ENCODE measurements at regions not wholly inside any gene's neighbourhood (a gene's known extent, or its start where the extent isn't known, plus 50 kb on each side); places are given as distances from the start of the nearest gene placed in this dataset.

DNA sequence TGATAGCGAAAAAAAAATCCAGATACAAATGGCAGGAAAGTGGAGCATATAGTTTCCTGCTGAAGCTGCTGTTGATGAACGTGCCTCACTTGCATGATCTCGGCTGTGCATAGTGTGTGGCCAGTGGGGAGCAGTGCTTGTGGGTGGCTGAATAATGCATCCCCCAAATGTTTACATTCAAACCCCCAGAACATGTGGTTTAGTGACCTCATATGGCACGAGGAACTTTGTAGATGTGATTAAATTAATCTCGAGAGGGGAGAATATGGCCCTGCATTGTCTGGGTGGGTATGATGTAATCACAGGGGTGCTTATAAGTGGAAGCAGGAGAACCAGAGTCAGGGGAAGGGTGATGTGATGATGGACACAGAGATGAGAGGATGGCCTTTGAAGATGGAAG, 425.0 kb downstream of the TMEM121 start:
- H3K9ac ChIP-seq (replicated peaks; ENCODE audit: extremely low read depth, insufficient read depth, low read length), result no peak overlapping the region
- no TSS peak for BruUV-seq (replicated peaks)
- peaks cover 2% of the 10 kb centered on the region for H3K9me3 ChIP-seq (replicated peaks; ENCODE audit: control insufficient read depth, insufficient read depth, low read length)
- no peaks in the 10 kb centered on the region for H4K20me1 ChIP-seq (replicated peaks; ENCODE audit: control insufficient read depth, extremely low read depth, insufficient read depth, low read length)
- ChIA-PET CTCF (no interaction called here), POLR2A (no interaction called here)
- no peaks in the 10 kb centered on the region for H3K9me1 ChIP-seq (replicated peaks; ENCODE audit: control insufficient read depth, extremely low read depth, insufficient read depth, low read length)
- no peak overlapping the region for H3K4me2 ChIP-seq (ENCODE audit: insufficient read depth, low read length)
- H3K27ac ChIP-seq (ENCODE audit: insufficient read depth, low read depth, low read length), result no peak overlapping the region
- H3K4me1 ChIP-seq (ENCODE audit: control insufficient read depth, extremely low read depth, insufficient read depth, low read length), result no peaks in the 10 kb centered on the region
- H3K4me3 ChIP-seq (replicated peaks in 1 of 3; ENCODE audit: insufficient read depth in 1 of 3, low read depth in 1 of 3, low read length in 3 of 3), result no peak overlapping the region
- no peak for DNase-seq (ENCODE audit: low read depth, low spot score)
- no peaks in the 10 kb centered on the region for H3K79me2 ChIP-seq (ENCODE audit: control insufficient read depth, insufficient read depth, low read length)
- dilution Hi-C loops (cut with MboI; ENCODE audit: extremely low pct_ligation_motif_present, low sequenced_read_pairs), result no loop called here
- no peak for FAIRE-seq
- no peaks in the 10 kb centered on the region for H3K27me3 ChIP-seq (ENCODE audit: control insufficient read depth in 2 of 2, insufficient read depth in 2 of 2, low read length in 2 of 2)
- intact Hi-C loops (cut with micrococcal nuclease), result no loop called here
- no peak for TF ChIP-seq JUN (IDR thresholded peaks at IDR 0.05; ENCODE audit: borderline replicate concordance, insufficient read depth, insufficient read length, low read depth)
- TF ChIP-seq MAX (IDR thresholded peaks at IDR 0.05; ENCODE audit: insufficient read depth, insufficient read length), result no peak
- no peak for TF ChIP-seq MYC (IDR thresholded peaks at IDR 0.05; ENCODE audit: low read depth, low read length)
- TF ChIP-seq FOS (IDR thresholded peaks at IDR 0.05; ENCODE audit: borderline replicate concordance, insufficient read depth, low read length), result no peak
- no peak for TF ChIP-seq POLR2A (IDR thresholded peaks at IDR 0.05; ENCODE audit: low read depth, low read length)
- H2AFZ ChIP-seq (ENCODE audit: low read depth, low read length), result no peak overlapping the region
- H3K36me3 ChIP-seq (ENCODE audit: control insufficient read depth in 2 of 2, extremely low read depth in 1 of 2, insufficient read depth in 2 of 2, low read length in 2 of 2), result no peaks in the 10 kb centered on the region

DNA sequence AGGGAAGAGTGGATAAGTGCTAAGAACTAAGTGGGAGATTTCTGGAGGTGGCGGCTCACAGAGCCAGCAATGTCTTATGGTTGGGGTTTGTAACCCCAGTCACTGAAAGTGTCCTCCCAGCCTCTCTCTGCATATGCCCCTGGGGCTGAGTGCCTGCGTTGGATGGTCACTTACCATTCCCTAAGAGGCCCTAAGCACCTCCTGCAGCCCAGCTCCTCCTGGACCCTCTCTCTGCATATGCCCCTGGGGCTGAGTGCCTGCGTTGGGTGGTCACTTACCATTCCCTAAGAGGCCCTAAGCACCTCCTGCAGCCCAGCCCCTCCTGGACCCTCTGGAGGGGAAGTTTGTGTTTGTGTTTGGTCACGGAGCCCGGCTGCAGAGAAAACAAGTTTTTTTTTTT, 425.8 kb downstream of the TMEM121 start:
- DNase-seq (ENCODE audit: low read depth, low spot score), result no peak
- BruUV-seq (replicated peaks), result no TSS peak
- no peak overlapping the region for H3K4me3 ChIP-seq (replicated peaks in 1 of 3; ENCODE audit: insufficient read depth in 1 of 3, low read depth in 1 of 3, low read length in 3 of 3)
- H3K4me2 ChIP-seq (ENCODE audit: insufficient read depth, low read length), result no peak overlapping the region
- no peaks in the 10 kb centered on the region for H3K36me3 ChIP-seq (ENCODE audit: control insufficient read depth in 2 of 2, extremely low read depth in 1 of 2, insufficient read depth in 2 of 2, low read length in 2 of 2)
- H3K79me2 ChIP-seq (ENCODE audit: control insufficient read depth, insufficient read depth, low read length), result no peaks in the 10 kb centered on the region
- ChIA-PET POLR2A (no interaction called here), CTCF (no interaction called here)
- peaks cover 2% of the 10 kb centered on the region for H3K9me3 ChIP-seq (replicated peaks; ENCODE audit: control insufficient read depth, insufficient read depth, low read length)
- no peak for FAIRE-seq
- H3K4me1 ChIP-seq (ENCODE audit: control insufficient read depth, extremely low read depth, insufficient read depth, low read length), result no peaks in the 10 kb centered on the region
- H4K20me1 ChIP-seq (replicated peaks; ENCODE audit: control insufficient read depth, extremely low read depth, insufficient read depth, low read length), result no peaks in the 10 kb centered on the region
- H2AFZ ChIP-seq (ENCODE audit: low read depth, low read length), result no peak overlapping the region
- no peak overlapping the region for H3K27ac ChIP-seq (ENCODE audit: insufficient read depth, low read depth, low read length)
- no peaks in the 10 kb centered on the region for H3K9me1 ChIP-seq (replicated peaks; ENCODE audit: control insufficient read depth, extremely low read depth, insufficient read depth, low read length)
- intact Hi-C loops (cut with micrococcal nuclease) (no loop called here), dilution Hi-C loops (cut with MboI; ENCODE audit: extremely low pct_ligation_motif_present, low sequenced_read_pairs) (no loop called here)
- no peak overlapping the region for H3K9ac ChIP-seq (replicated peaks; ENCODE audit: extremely low read depth, insufficient read depth, low read length)
- TF ChIP-seq FOS (IDR thresholded peaks at IDR 0.05; ENCODE audit: borderline replicate concordance, insufficient read depth, low read length), result no peak
- no peak for TF ChIP-seq MAX (IDR thresholded peaks at IDR 0.05; ENCODE audit: insufficient read depth, insufficient read length)
- TF ChIP-seq, protein P1, sequence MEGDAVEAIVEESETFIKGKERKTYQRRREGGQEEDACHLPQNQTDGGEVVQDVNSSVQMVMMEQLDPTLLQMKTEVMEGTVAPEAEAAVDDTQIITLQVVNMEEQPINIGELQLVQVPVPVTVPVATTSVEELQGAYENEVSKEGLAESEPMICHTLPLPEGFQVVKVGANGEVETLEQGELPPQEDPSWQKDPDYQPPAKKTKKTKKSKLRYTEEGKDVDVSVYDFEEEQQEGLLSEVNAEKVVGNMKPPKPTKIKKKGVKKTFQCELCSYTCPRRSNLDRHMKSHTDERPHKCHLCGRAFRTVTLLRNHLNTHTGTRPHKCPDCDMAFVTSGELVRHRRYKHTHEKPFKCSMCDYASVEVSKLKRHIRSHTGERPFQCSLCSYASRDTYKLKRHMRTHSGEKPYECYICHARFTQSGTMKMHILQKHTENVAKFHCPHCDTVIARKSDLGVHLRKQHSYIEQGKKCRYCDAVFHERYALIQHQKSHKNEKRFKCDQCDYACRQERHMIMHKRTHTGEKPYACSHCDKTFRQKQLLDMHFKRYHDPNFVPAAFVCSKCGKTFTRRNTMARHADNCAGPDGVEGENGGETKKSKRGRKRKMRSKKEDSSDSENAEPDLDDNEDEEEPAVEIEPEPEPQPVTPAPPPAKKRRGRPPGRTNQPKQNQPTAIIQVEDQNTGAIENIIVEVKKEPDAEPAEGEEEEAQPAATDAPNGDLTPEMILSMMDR (IDR thresholded peaks at IDR 0.05; ENCODE audit: extremely low read depth in 1 of 2, insufficient read depth in 1 of 2, low read depth in 1 of 2, low read length in 2 of 2), result no peak
- TF ChIP-seq POLR2A (IDR thresholded peaks at IDR 0.05; ENCODE audit: low read depth, low read length), result no peak
- no peak for TF ChIP-seq EZH2 (IDR thresholded peaks at IDR 0.05; ENCODE audit: borderline replicate concordance, low read depth, low read length, severe bottlenecking)
- no peak for TF ChIP-seq JUN (IDR thresholded peaks at IDR 0.05; ENCODE audit: borderline replicate concordance, insufficient read depth, insufficient read length, low read depth)
- TF ChIP-seq POLR2AphosphoS5 (IDR thresholded peaks at IDR 0.05; ENCODE audit: insufficient read depth, low read depth, low read length), result no peak
- no peak for TF ChIP-seq GATA2 (IDR thresholded peaks at IDR 0.05; ENCODE audit: insufficient read depth, insufficient read length, low read depth, low read length)
- TF ChIP-seq MYC (IDR thresholded peaks at IDR 0.05; ENCODE audit: low read depth, low read length), result no peak
- H3K27me3 ChIP-seq (ENCODE audit: control insufficient read depth in 2 of 2, insufficient read depth in 2 of 2, low read length in 2 of 2), result no peaks in the 10 kb centered on the region

All from endothelial cell of umbilical vein (primary cell).